Brain microvascular endothelial cell (primary cell): ENCODE measurements at regions not wholly inside any gene's neighbourhood (a gene's known extent, or its start where the extent isn't known, plus 50 kb on each side); places are given as distances from the start of the nearest gene placed in this dataset.

ENCODE experiments used
- DNase-seq: peaks from one replicate; pipeline ENCODE4 v3.0.0-alpha.2; 2020
- H3K27ac ChIP-seq: fragments of 250-450 bp; sonication (Bioruptor Pico); 2 replicates; pipeline ENCODE4 v1.5.1; 2020; ENCODE audit warnings: mild to moderate bottlenecking, moderate library complexity
- H3K27me3 ChIP-seq: fragments of 250-450 bp; sonication (Bioruptor Pico); replicated peaks from 2 replicates; pipeline ENCODE4 v1.5.1; 2020; ENCODE audit warnings: mild to moderate bottlenecking
- H3K36me3 ChIP-seq: fragments of 250-450 bp; sonication (Bioruptor Pico); replicated peaks from 2 replicates; pipeline ENCODE4 v1.5.1; 2020; ENCODE audit warnings: mild to moderate bottlenecking
- H3K4me3 ChIP-seq: 2 replicates; pipeline ENCODE4 v1.5.1; 2011; ENCODE audit warnings: low read depth, mild to moderate bottlenecking, control low read depth, low read length, moderate library complexity
- CTCF ChIP-seq: IDR thresholded peaks from 2 replicates; pipeline ENCODE4 v1.5.1; 2011; ENCODE audit warnings: low read depth, mild to moderate bottlenecking, moderate library complexity, low read length, control low read depth, inconsistent platforms; ENCODE audit errors: missing control alignments
- in situ Hi-C: cut with HindIII; loops from 2 replicates; pipeline ENCODE4 v1.10.0; 2017; ENCODE audit warnings: low sequenced_read_pairs, low pct_ligation_motif_present

- no peaks in the 10 kb centered on the region for H3K36me3 ChIP-seq
- no peak for TF ChIP-seq CTCF
- peaks cover 6% of the 10 kb centered on the region for H3K27me3 ChIP-seq
- in situ Hi-C loops, result no loop called here
- no peak for DNase-seq
- no peak overlapping the region for H3K4me3 ChIP-seq
- no peak overlapping the region for H3K27ac ChIP-seq
Observed at GRCh38 chr1:9419369-9420041, 119.8 kb upstream of the SLC25A33 start.

GRCh38 chr1:9420835-9421532 lies 118.3 kb upstream of the SLC25A33 start:
- Histone ChIP-seq H3K4me3 (no peak overlapping the region), H3K27me3 (peaks cover 6% of the 10 kb centered on the region), H3K36me3 (no peaks in the 10 kb centered on the region), H3K27ac (no peak overlapping the region)
- TF ChIP-seq CTCF, result no peak
- in situ Hi-C loops, result no loop called here
- DNase-seq, result no peak

GRCh38 chr1:9421533-9421873 lies 117.8 kb upstream of the SLC25A33 start:
- TF ChIP-seq CTCF, result no peak
- H3K36me3 ChIP-seq, result no peaks in the 10 kb centered on the region
- in situ Hi-C loops, result no loop called here
- no peak for DNase-seq
- peaks cover 6% of the 10 kb centered on the region for H3K27me3 ChIP-seq
- no peak overlapping the region for H3K27ac ChIP-seq
- H3K4me3 ChIP-seq, result no peak overlapping the region

GRCh38 chr1:9422321-9422720 lies 116.9 kb upstream of the SLC25A33 start:
- Histone ChIP-seq H3K36me3 (no peaks in the 10 kb centered on the region), H3K27me3 (peaks cover 6% of the 10 kb centered on the region), H3K4me3 (no peak overlapping the region), H3K27ac (no peak overlapping the region)
- in situ Hi-C loops, result no loop called here
- no peak for DNase-seq
- TF ChIP-seq CTCF, result no peak

GRCh38 chr1:9422911-9423505 lies 116.3 kb upstream of the SLC25A33 start:
- no peak for TF ChIP-seq CTCF
- DNase-seq, result no peak
- Histone ChIP-seq H3K36me3 (no peaks in the 10 kb centered on the region), H3K27ac (no peak overlapping the region), H3K4me3 (no peak overlapping the region), H3K27me3 (peaks cover 6% of the 10 kb centered on the region)
- in situ Hi-C loops, result no loop called here
